Heart right ventricle (tissue), 16 donors: ENCODE measurements at regions not wholly inside any gene's neighbourhood (a gene's known extent, or its start where the extent isn't known, plus 50 kb on each side); places are given as distances from the start of the nearest gene placed in this dataset.

ENCODE experiments used
- ATAC-seq, 8 donors: fragments of 200-7000 bp; cut with Tn5 transposase; one replicate each; pipeline ENCODE4 v1.9.1; 2020; ENCODE audit warnings: mild to moderate bottlenecking in 8 of 8, moderate library complexity in 8 of 8, moderate number of reproducible peaks in 1 of 8
- DNase-seq, 2 donors: peaks; one replicate each; pipeline ENCODE4 v3.0.0-alpha.2; 2020
- H3K27ac ChIP-seq, 10 donors: fragments of 200-600 bp; sonication (generic) in 2 of 10; one replicate each; pipeline versions ENCODE4 v1.5.0 to v1.8.0; 2020 to 2022; ENCODE audit warnings: mild to moderate bottlenecking in 3 of 10
- H3K27me3 ChIP-seq, 7 donors: fragments of 200-600 bp; one replicate each; pipeline ENCODE4 v1.8.0; 2021 to 2022; ENCODE audit warnings: mild to moderate bottlenecking in 2 of 7
- H3K36me3 ChIP-seq, 9 donors: fragments of 200-600 bp; sonication (generic) in 1 of 9; one replicate each; pipeline versions ENCODE4 v1.5.0 to v1.8.0; 2020 to 2022; ENCODE audit warnings: mild to moderate bottlenecking in 2 of 9
- H3K4me1 ChIP-seq, 9 donors: fragments of 200-600 bp; sonication (generic) in 1 of 9; one replicate each; pipeline versions ENCODE4 v1.5.0 to v1.8.0; 2020 to 2022; ENCODE audit warnings: mild to moderate bottlenecking in 4 of 9
- H3K4me3 ChIP-seq, 10 donors: fragments of 200-600 bp; sonication (generic) in 2 of 10; one replicate each; pipeline versions ENCODE4 v1.5.0 to v1.8.0; 2020 to 2022; ENCODE audit warnings: mild to moderate bottlenecking in 7 of 10, moderate library complexity in 2 of 10
- H3K9me3 ChIP-seq, 11 donors: fragments of 200-600 bp in 10 of 11; sonication (generic) in 2 of 11; one replicate each; pipeline versions ENCODE4 v1.5.0 to v1.8.0; 2013 to 2022; ENCODE audit warnings: mild to moderate bottlenecking in 2 of 11, control low read depth in 1 of 11, moderate library complexity in 1 of 11
- WGBS, 2 donors: extraction: QIAGEN DNeasy Blood & Tissue Kit; methylation state at CpG; one replicate each; pipeline ENCODE4 v1.1.7; 2013; ENCODE audit warnings: inconsistent platforms in 1 of 2; 5-methylcytosine and 5-hydroxymethylcytosine counted together
- intact Hi-C, 10 donors: fragments of 100-400 bp; cut with DNase I; formaldehyde crosslinking; loops; one replicate each; pipeline versions ENCODE4 v1.11.1 to v1.14.2; 2022
- TF ChIP-seq, protein P1 (sequence below), 9 donors: fragments of 200-600 bp; sonication (generic) in 2 of 9; IDR thresholded peaks; one replicate each; pipeline versions ENCODE4 v1.5.0 to v1.8.0; 2021 to 2022; ENCODE audit warnings: antibody characterized with exemption in 9 of 9, mild to moderate bottlenecking in 5 of 9, moderate library complexity in 1 of 9
- donor health status: Arrhythmogenic right ventricular cardiomyopathy.
- donor health status: ischemic (EF 13 %, LVEDD 7.1; RV severe dilation, severe dysfunction).
- donor health status: healthy with polysubstance abuse.
- donor health status: DM: no; HTN: yes; CAD: no.
- donor health status: DM: no; HTN: no; CAD: no.
- donor health status: ischemic (EF 25% LVEDD 6.9; RV normal size, moderate dysfunction).
- donor health status: ischemic (EF 25% LVEDD 5.7; RV mildly dilated, moderate dysfunction).
- donor health status: healthy.
- donor health status: DM: yes; HTN: yes; CAD: no.
- donor health status: Ischemic cardiomyopathy.
- donor health status: ischemic (EF 35%, LVEDD 5.7; RV mildly dilated, moderate dysfunction).
- donor health status: nonischemic (EF 11% LVEDD 7.7; RV severe dilation, severe dysfunction).
- donor health status: DM: yes; HTN: yes; CAD: no.
- donor health status: PGD.
- donor health status: ischemic (EF 29% LVEDD 5.4; RV normal size, mild dysfunction).
- donor health status: nonischemic (EF 23%, LVEDD 6.1; RV moderate dilation, normal function).

DNA sequence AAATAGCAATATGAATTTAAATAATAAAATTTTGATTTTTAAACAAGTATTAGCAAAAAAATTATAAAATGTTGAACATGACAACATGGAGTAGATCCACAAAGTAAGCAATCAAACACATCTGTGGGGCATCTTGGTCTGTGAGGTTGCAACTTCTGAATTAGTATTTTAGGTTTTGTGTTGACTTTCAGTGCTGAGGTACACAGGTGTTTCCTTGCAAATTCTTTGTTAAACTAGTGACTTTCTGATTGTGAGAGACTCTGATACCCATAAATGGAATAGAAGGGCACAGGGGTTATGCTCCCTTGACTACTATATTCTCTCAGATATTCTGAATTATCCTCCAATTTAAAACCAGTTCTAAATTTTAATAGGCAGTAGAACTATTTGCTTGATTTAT is 841.7 kb downstream of the CDH8 start:
- ATAC-seq (no peak), DNase-seq (no peak)
- intact Hi-C loops: no loop called here
- TF ChIP-seq, protein P1, sequence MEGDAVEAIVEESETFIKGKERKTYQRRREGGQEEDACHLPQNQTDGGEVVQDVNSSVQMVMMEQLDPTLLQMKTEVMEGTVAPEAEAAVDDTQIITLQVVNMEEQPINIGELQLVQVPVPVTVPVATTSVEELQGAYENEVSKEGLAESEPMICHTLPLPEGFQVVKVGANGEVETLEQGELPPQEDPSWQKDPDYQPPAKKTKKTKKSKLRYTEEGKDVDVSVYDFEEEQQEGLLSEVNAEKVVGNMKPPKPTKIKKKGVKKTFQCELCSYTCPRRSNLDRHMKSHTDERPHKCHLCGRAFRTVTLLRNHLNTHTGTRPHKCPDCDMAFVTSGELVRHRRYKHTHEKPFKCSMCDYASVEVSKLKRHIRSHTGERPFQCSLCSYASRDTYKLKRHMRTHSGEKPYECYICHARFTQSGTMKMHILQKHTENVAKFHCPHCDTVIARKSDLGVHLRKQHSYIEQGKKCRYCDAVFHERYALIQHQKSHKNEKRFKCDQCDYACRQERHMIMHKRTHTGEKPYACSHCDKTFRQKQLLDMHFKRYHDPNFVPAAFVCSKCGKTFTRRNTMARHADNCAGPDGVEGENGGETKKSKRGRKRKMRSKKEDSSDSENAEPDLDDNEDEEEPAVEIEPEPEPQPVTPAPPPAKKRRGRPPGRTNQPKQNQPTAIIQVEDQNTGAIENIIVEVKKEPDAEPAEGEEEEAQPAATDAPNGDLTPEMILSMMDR (IDR thresholded peaks at IDR 0.05): no peak
- H3K27me3 ChIP-seq: no peaks in the 10 kb centered on the region
- H3K4me3 ChIP-seq: no peak overlapping the region
- H3K27ac ChIP-seq: no peak overlapping the region
- H3K9me3 ChIP-seq: peaks cover 0 to 4% (median 0%) of the 10 kb centered on the region in 11 donors
- no peaks in the 10 kb centered on the region for H3K4me1 ChIP-seq
- H3K36me3 ChIP-seq: no peaks in the 10 kb centered on the region

DNA sequence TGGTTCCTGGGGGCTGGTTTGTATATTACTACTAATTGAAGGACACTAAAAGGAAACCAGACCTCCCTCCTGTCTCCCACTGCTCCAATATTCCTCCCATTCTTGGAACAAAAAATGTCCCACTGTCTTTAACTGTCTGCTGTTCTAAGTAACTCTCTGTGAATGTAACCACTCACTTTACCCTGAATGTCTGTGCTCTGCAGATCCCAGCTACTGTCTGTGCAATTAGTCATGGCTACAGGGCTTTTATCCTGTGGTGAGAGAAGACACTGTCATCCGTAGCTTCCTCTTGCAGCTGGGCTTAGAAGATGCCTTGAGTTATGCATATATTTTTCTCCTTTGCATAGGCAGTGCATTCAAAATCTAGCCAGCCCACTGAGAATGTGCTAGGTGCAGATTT is 853.8 kb downstream of the CDH8 start:
- Histone ChIP-seq H3K27me3 (no peaks in the 10 kb centered on the region), H3K4me3 (no peak overlapping the region), H3K9me3 (no peaks in the 10 kb centered on the region), H3K4me1 (no peaks in the 10 kb centered on the region), H3K36me3 (no peaks in the 10 kb centered on the region), H3K27ac (no peak overlapping the region)
- intact Hi-C loops: no loop called here
- ATAC-seq (no peak), DNase-seq (no peak)
- TF ChIP-seq, protein P1 (IDR thresholded peaks at IDR 0.05): no peak
- WGBS, 2 donors: 68 to 72% methylated on average over 1 of the region's 1 CpG

DNA sequence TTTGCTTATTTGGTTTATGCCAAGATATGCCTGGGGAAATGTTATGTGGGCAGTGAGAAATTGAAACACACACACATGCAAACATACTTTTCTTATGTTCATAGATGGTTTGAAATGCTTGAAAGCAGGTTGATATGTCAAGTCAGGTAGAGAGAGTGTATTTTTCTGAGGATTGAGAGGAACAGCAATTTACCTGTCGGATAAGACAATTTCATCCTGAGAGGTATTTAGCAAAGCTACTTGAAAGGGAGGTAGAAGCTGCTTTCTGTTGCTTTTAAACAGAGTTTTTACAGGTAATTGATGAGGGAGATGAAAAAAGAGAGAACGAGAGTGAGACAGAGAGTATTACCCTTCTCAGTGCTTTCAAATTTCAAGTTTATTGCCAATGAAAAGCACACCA is 854.3 kb downstream of the CDH8 start:
- intact Hi-C loops: no loop called here
- TF ChIP-seq, protein P1 (IDR thresholded peaks at IDR 0.05): no peak
- Histone ChIP-seq H3K4me3 (no peak overlapping the region), H3K27ac (no peak overlapping the region), H3K9me3 (no peaks in the 10 kb centered on the region), H3K27me3 (no peaks in the 10 kb centered on the region), H3K4me1 (no peaks in the 10 kb centered on the region), H3K36me3 (no peaks in the 10 kb centered on the region)
- 74 to 88% methylated on average over 2 of the region's 2 CpGs for WGBS, 2 donors
- ATAC-seq (no peak), DNase-seq (no peak)

DNA sequence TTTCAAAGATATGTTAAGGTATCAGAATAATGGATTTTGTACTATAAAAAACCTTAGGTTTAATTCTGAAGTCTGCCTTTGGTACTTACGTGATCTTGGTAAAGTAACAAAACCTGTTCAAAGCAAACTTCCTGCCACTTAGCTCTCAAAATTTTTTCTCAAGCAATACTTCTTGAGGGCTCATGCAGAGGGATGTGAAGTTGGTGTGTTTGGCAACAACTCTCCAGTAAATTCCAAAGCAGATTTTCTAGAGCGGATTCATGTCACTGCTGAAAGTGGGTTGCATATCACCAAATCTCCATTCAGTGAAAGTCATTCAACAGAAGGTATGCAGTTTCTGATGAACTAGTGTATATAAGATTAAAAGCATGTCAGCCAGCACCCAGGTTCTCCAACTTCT is 856.7 kb downstream of the CDH8 start:
- Histone ChIP-seq H3K27ac (no peak overlapping the region), H3K4me3 (no peak overlapping the region), H3K36me3 (no peaks in the 10 kb centered on the region), H3K4me1 (no peaks in the 10 kb centered on the region), H3K27me3 (no peaks in the 10 kb centered on the region), H3K9me3 (no peaks in the 10 kb centered on the region)
- DNase-seq (no peak), ATAC-seq (no peak)
- TF ChIP-seq, protein P1 (IDR thresholded peaks at IDR 0.05): no peak
- 89 to 92% methylated on average over 2 of the region's 2 CpGs for WGBS, 2 donors
- intact Hi-C loops: no loop called here

DNA sequence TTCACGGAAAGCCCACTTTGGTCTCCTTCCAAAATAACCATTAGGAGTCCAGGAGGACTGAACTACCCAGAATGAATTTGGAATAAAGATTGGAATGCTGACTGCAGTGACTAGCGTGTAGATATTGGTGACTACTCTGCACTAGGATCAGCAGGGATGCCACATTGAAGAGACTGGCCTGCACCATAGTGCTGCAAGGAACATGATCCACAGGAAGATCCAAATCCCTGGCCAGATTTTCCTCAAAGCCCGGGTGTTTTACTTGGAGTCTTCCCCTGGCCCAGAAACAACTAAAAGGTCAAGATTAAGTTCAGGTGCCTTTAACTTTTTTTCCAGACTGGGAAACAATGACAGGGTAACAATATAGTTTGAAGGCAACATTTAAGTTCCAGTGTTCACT is 870.4 kb downstream of the CDH8 start:
- intact Hi-C loops: no loop called here
- DNase-seq: no peak
- H3K27me3 ChIP-seq: no peaks in the 10 kb centered on the region
- ATAC-seq: no peak
- 67 to 70% methylated on average over 3 of the region's 3 CpGs for WGBS, 2 donors
- no peak overlapping the region for H3K4me3 ChIP-seq
- H3K27ac ChIP-seq: no peak overlapping the region
- H3K4me1 ChIP-seq: no peaks in the 10 kb centered on the region
- TF ChIP-seq, protein P1 (IDR thresholded peaks at IDR 0.05): no peak
- H3K36me3 ChIP-seq: no peaks in the 10 kb centered on the region
- H3K9me3 ChIP-seq: peaks cover 0 to 11% (median 1%) of the 10 kb centered on the region in 11 donors
